ENCODE measurements at regions not wholly inside any gene's neighbourhood (a gene's known extent, or its start where the extent isn't known, plus 50 kb on each side); places are given as distances from the start of the nearest gene placed in this dataset.

GRCh38 chr3:180180795-180181194 is 144.1 kb upstream of the PEX5L start:
- Histone ChIP-seq H3K4me2 (ENCODE audit: insufficient read depth, low read length, poor library complexity, severe bottlenecking) (no peak overlapping the region), H3K27ac (replicated peaks; ENCODE audit: low read length) (no peak overlapping the region), H4K8ac (ENCODE audit: low read depth, low read length) (no peak overlapping the region), H3K27me3 (ENCODE audit: control insufficient read depth in 3 of 3, insufficient read depth in 3 of 3, low read depth in 1 of 3, low read length in 3 of 3) (no peaks in the 10 kb centered on the region), H3K36me3 (replicated peaks in 1 of 2; ENCODE audit: control insufficient read depth in 2 of 2, insufficient read depth in 2 of 2, low read length in 2 of 2) (no peaks in the 10 kb centered on the region), H3K9me3 (replicated peaks in 1 of 2; ENCODE audit: control insufficient read depth in 2 of 2, insufficient read depth in 1 of 2, low read depth in 1 of 2, low read length in 2 of 2) (no peaks in the 10 kb centered on the region), H2AK5ac (ENCODE audit: low read depth, low read length) (no peak overlapping the region), H4K91ac (ENCODE audit: low read depth, low read length, poor library complexity) (no peak overlapping the region), H3K4ac (ENCODE audit: low read length) (no peak overlapping the region), H2BK15ac (ENCODE audit: low read length) (no peak overlapping the region), H3K4me1 (ENCODE audit: control insufficient read depth in 2 of 2, insufficient read depth in 1 of 2, low read depth in 1 of 2, low read length in 2 of 2) (no peaks in the 10 kb centered on the region), H2AFZ (ENCODE audit: low read length) (no peak overlapping the region), H2BK120ac (ENCODE audit: low read depth, low read length) (no peak overlapping the region), H2BK12ac (ENCODE audit: low read length) (no peak overlapping the region), H3K14ac (ENCODE audit: low read length) (no peak overlapping the region), H3K9ac (ENCODE audit: low read depth, low read length, poor library complexity) (no peak overlapping the region), H3K18ac (ENCODE audit: low read length) (no peak overlapping the region), H3K23ac (ENCODE audit: low read depth, low read length, poor library complexity) (no peak overlapping the region), H2BK5ac (ENCODE audit: low read length) (no peak overlapping the region), H3K4me3 (ENCODE audit: low read length in 2 of 2) (no peak overlapping the region), H3K79me1 (ENCODE audit: low read depth, low read length) (no peaks in the 10 kb centered on the region)
- WGBS, 2 donors (ENCODE audit: extremely low coverage in 2 of 2, insufficient read length in 2 of 2, insufficient replicate concordance in 1 of 2): no CpG with 5 or more reads among the region's 3 CpGs
- DNase-seq (ENCODE audit: low spot score): no peak

- Histone ChIP-seq H2BK15ac (ENCODE audit: low read length) (no peak overlapping the region), H3K27me3 (ENCODE audit: control insufficient read depth in 3 of 3, insufficient read depth in 3 of 3, low read depth in 1 of 3, low read length in 3 of 3) (no peaks in the 10 kb centered on the region), H3K9me3 (replicated peaks in 1 of 2; ENCODE audit: control insufficient read depth in 2 of 2, insufficient read depth in 1 of 2, low read depth in 1 of 2, low read length in 2 of 2) (no peaks in the 10 kb centered on the region), H3K4ac (ENCODE audit: low read length) (no peak overlapping the region), H3K79me1 (ENCODE audit: low read depth, low read length) (no peaks in the 10 kb centered on the region), H2AFZ (ENCODE audit: low read length) (no peak overlapping the region), H4K91ac (ENCODE audit: low read depth, low read length, poor library complexity) (no peak overlapping the region), H2BK120ac (ENCODE audit: low read depth, low read length) (no peak overlapping the region), H3K18ac (ENCODE audit: low read length) (no peak overlapping the region), H2BK5ac (ENCODE audit: low read length) (no peak overlapping the region), H4K8ac (ENCODE audit: low read depth, low read length) (no peak overlapping the region), H3K27ac (replicated peaks; ENCODE audit: low read length) (no peak overlapping the region), H2BK12ac (ENCODE audit: low read length) (no peak overlapping the region), H3K4me3 (ENCODE audit: low read length in 2 of 2) (no peak overlapping the region), H3K14ac (ENCODE audit: low read length) (no peak overlapping the region), H3K4me1 (ENCODE audit: control insufficient read depth in 2 of 2, insufficient read depth in 1 of 2, low read depth in 1 of 2, low read length in 2 of 2) (no peaks in the 10 kb centered on the region), H3K9ac (ENCODE audit: low read depth, low read length, poor library complexity) (no peak overlapping the region), H3K23ac (ENCODE audit: low read depth, low read length, poor library complexity) (no peak overlapping the region), H2AK5ac (ENCODE audit: low read depth, low read length) (no peak overlapping the region), H3K36me3 (replicated peaks in 1 of 2; ENCODE audit: control insufficient read depth in 2 of 2, insufficient read depth in 2 of 2, low read length in 2 of 2) (no peaks in the 10 kb centered on the region), H3K4me2 (ENCODE audit: insufficient read depth, low read length, poor library complexity, severe bottlenecking) (no peak overlapping the region)
- no peak for DNase-seq (ENCODE audit: low spot score)
These were observed 144.7 kb upstream of the PEX5L start for GRCh38 chr3:180181387-180181786.

- Histone ChIP-seq H3K27me3 (ENCODE audit: control insufficient read depth in 3 of 3, insufficient read depth in 3 of 3, low read depth in 1 of 3, low read length in 3 of 3) (no peaks in the 10 kb centered on the region), H3K23ac (ENCODE audit: low read depth, low read length, poor library complexity) (no peak overlapping the region), H3K9me3 (replicated peaks in 1 of 2; ENCODE audit: control insufficient read depth in 2 of 2, insufficient read depth in 1 of 2, low read depth in 1 of 2, low read length in 2 of 2) (no peaks in the 10 kb centered on the region), H3K79me1 (ENCODE audit: low read depth, low read length) (no peaks in the 10 kb centered on the region), H3K4me1 (ENCODE audit: control insufficient read depth in 2 of 2, insufficient read depth in 1 of 2, low read depth in 1 of 2, low read length in 2 of 2) (no peaks in the 10 kb centered on the region), H3K4me3 (ENCODE audit: low read length in 2 of 2) (no peak overlapping the region), H3K18ac (ENCODE audit: low read length) (no peak overlapping the region), H3K36me3 (replicated peaks in 1 of 2; ENCODE audit: control insufficient read depth in 2 of 2, insufficient read depth in 2 of 2, low read length in 2 of 2) (no peaks in the 10 kb centered on the region), H2AK5ac (ENCODE audit: low read depth, low read length) (no peak overlapping the region), H2BK5ac (ENCODE audit: low read length) (no peak overlapping the region), H2BK15ac (ENCODE audit: low read length) (no peak overlapping the region), H2BK12ac (ENCODE audit: low read length) (no peak overlapping the region), H4K91ac (ENCODE audit: low read depth, low read length, poor library complexity) (no peak overlapping the region), H3K14ac (ENCODE audit: low read length) (no peak overlapping the region), H3K4ac (ENCODE audit: low read length) (no peak overlapping the region), H3K4me2 (ENCODE audit: insufficient read depth, low read length, poor library complexity, severe bottlenecking) (no peak overlapping the region), H2BK120ac (ENCODE audit: low read depth, low read length) (no peak overlapping the region), H3K27ac (replicated peaks; ENCODE audit: low read length) (no peak overlapping the region), H4K8ac (ENCODE audit: low read depth, low read length) (no peak overlapping the region), H2AFZ (ENCODE audit: low read length) (no peak overlapping the region), H3K9ac (ENCODE audit: low read depth, low read length, poor library complexity) (no peak overlapping the region)
- DNase-seq (ENCODE audit: low spot score): no peak
- WGBS, 2 donors (ENCODE audit: extremely low coverage in 2 of 2, insufficient read length in 2 of 2, insufficient replicate concordance in 1 of 2): no CpG with 5 or more reads among the region's 3 CpGs
These were observed 146.6 kb upstream of the PEX5L start for GRCh38 chr3:180183346-180183745.

GRCh38 chr3:180184816-180185215 is 148.1 kb upstream of the PEX5L start:
- Histone ChIP-seq H3K4me1 (ENCODE audit: control insufficient read depth in 2 of 2, insufficient read depth in 1 of 2, low read depth in 1 of 2, low read length in 2 of 2) (no peaks in the 10 kb centered on the region), H4K91ac (ENCODE audit: low read depth, low read length, poor library complexity) (no peak overlapping the region), H3K4me3 (ENCODE audit: low read length in 2 of 2) (no peak overlapping the region), H3K27ac (replicated peaks; ENCODE audit: low read length) (no peak overlapping the region), H3K36me3 (replicated peaks in 1 of 2; ENCODE audit: control insufficient read depth in 2 of 2, insufficient read depth in 2 of 2, low read length in 2 of 2) (no peaks in the 10 kb centered on the region), H3K4me2 (ENCODE audit: insufficient read depth, low read length, poor library complexity, severe bottlenecking) (no peak overlapping the region), H4K8ac (ENCODE audit: low read depth, low read length) (no peak overlapping the region), H3K9ac (ENCODE audit: low read depth, low read length, poor library complexity) (no peak overlapping the region), H3K27me3 (ENCODE audit: control insufficient read depth in 3 of 3, insufficient read depth in 3 of 3, low read depth in 1 of 3, low read length in 3 of 3) (no peaks in the 10 kb centered on the region), H3K79me1 (ENCODE audit: low read depth, low read length) (no peaks in the 10 kb centered on the region), H2BK15ac (ENCODE audit: low read length) (no peak overlapping the region), H2BK12ac (ENCODE audit: low read length) (no peak overlapping the region), H2AK5ac (ENCODE audit: low read depth, low read length) (no peak overlapping the region), H3K9me3 (replicated peaks in 1 of 2; ENCODE audit: control insufficient read depth in 2 of 2, insufficient read depth in 1 of 2, low read depth in 1 of 2, low read length in 2 of 2) (no peaks in the 10 kb centered on the region), H2AFZ (ENCODE audit: low read length) (no peak overlapping the region), H3K4ac (ENCODE audit: low read length) (no peak overlapping the region), H2BK120ac (ENCODE audit: low read depth, low read length) (no peak overlapping the region), H2BK5ac (ENCODE audit: low read length) (no peak overlapping the region), H3K23ac (ENCODE audit: low read depth, low read length, poor library complexity) (no peak overlapping the region), H3K18ac (ENCODE audit: low read length) (no peak overlapping the region), H3K14ac (ENCODE audit: low read length) (no peak overlapping the region)
- DNase-seq (ENCODE audit: low spot score): no peak
- no CpG with 5 or more reads among the region's 2 CpGs for WGBS, 2 donors (ENCODE audit: extremely low coverage in 2 of 2, insufficient read length in 2 of 2, insufficient replicate concordance in 1 of 2)
